ENCODE measurements at regions not wholly inside any gene's neighbourhood (a gene's known extent, or its start where the extent isn't known, plus 50 kb on each side); places are given as distances from the start of the nearest gene placed in this dataset.

- no peak overlapping the region for H3K4me3 Mint-ChIP-seq (ENCODE audit: unreplicated experiment)
Observed at GRCh38 chr3:59659755-59660154, 609.9 kb upstream of the CFAP20DC start.

GRCh38 chr3:59658866-59659265 lies 609.0 kb upstream of the CFAP20DC start:
- DNase-seq (ENCODE audit: extremely low spot score, unreplicated experiment) = no peak
- no peaks in the 10 kb centered on the region for H3K4me1 Mint-ChIP-seq (ENCODE audit: unreplicated experiment)
- peaks cover 6% of the 10 kb centered on the region for H3K9me3 Mint-ChIP-seq (ENCODE audit: unreplicated experiment)
- no peak for TF ChIP-seq CTCF (IDR thresholded peaks at IDR 0.05)
- no peaks in the 10 kb centered on the region for H3K27me3 Mint-ChIP-seq (ENCODE audit: unreplicated experiment)
- no peak overlapping the region for H3K4me3 Mint-ChIP-seq (ENCODE audit: unreplicated experiment)
- no peaks in the 10 kb centered on the region for H3K36me3 Mint-ChIP-seq (ENCODE audit: unreplicated experiment)
- no peak overlapping the region for H3K27ac Mint-ChIP-seq (ENCODE audit: unreplicated experiment)

More at GRCh38 chr3:59659755-59660154, 609.9 kb upstream of the CFAP20DC start:
- Mint-ChIP-seq H3K4me1 (ENCODE audit: unreplicated experiment) (peaks cover 3% of the 10 kb centered on the region), H3K27me3 (ENCODE audit: unreplicated experiment) (no peaks in the 10 kb centered on the region), H3K27ac (ENCODE audit: unreplicated experiment) (no peak overlapping the region), H3K36me3 (ENCODE audit: unreplicated experiment) (no peaks in the 10 kb centered on the region), H3K9me3 (ENCODE audit: unreplicated experiment) (peaks cover 6% of the 10 kb centered on the region)
- TF ChIP-seq CTCF (IDR thresholded peaks at IDR 0.05) = no peak
- no peak for DNase-seq (ENCODE audit: extremely low spot score, unreplicated experiment)

- DNase-seq (ENCODE audit: extremely low spot score, unreplicated experiment) = peak; percentile 38
- Mint-ChIP-seq H3K4me3 (ENCODE audit: unreplicated experiment) (no peak overlapping the region), H3K27me3 (ENCODE audit: unreplicated experiment) (no peaks in the 10 kb centered on the region), H3K27ac (ENCODE audit: unreplicated experiment) (no peak overlapping the region), H3K36me3 (ENCODE audit: unreplicated experiment) (no peaks in the 10 kb centered on the region), H3K9me3 (ENCODE audit: unreplicated experiment) (peaks cover 6% of the 10 kb centered on the region), H3K4me1 (ENCODE audit: unreplicated experiment) (no peaks in the 10 kb centered on the region)
- TF ChIP-seq CTCF (IDR thresholded peaks at IDR 0.05) = no peak
Observed at GRCh38 chr3:59658274-59658673, 608.4 kb upstream of the CFAP20DC start.

GRCh38 chr3:59655418-59656015 lies 605.7 kb upstream of the CFAP20DC start:
- H3K9me3 Mint-ChIP-seq (ENCODE audit: unreplicated experiment) = peaks cover 18% of the 10 kb centered on the region
- H3K36me3 Mint-ChIP-seq (ENCODE audit: unreplicated experiment) = no peaks in the 10 kb centered on the region
- no peak for TF ChIP-seq CTCF (IDR thresholded peaks at IDR 0.05)
- H3K4me1 Mint-ChIP-seq (ENCODE audit: unreplicated experiment) = no peaks in the 10 kb centered on the region
- peak; percentile 8 for DNase-seq (ENCODE audit: extremely low spot score, unreplicated experiment)
- H3K4me3 Mint-ChIP-seq (ENCODE audit: unreplicated experiment) = no peak overlapping the region
- no peak overlapping the region for H3K27ac Mint-ChIP-seq (ENCODE audit: unreplicated experiment)
- H3K27me3 Mint-ChIP-seq (ENCODE audit: unreplicated experiment) = no peaks in the 10 kb centered on the region

GRCh38 chr3:59654480-59655417 lies 604.9 kb upstream of the CFAP20DC start:
- DNase-seq (ENCODE audit: extremely low spot score, unreplicated experiment) = peak; percentile 53
- Mint-ChIP-seq H3K27me3 (ENCODE audit: unreplicated experiment) (no peaks in the 10 kb centered on the region), H3K27ac (ENCODE audit: unreplicated experiment) (no peak overlapping the region), H3K4me3 (ENCODE audit: unreplicated experiment) (no peak overlapping the region), H3K4me1 (ENCODE audit: unreplicated experiment) (no peaks in the 10 kb centered on the region), H3K36me3 (ENCODE audit: unreplicated experiment) (no peaks in the 10 kb centered on the region), H3K9me3 (ENCODE audit: unreplicated experiment) (peaks cover 25% of the 10 kb centered on the region)
- TF ChIP-seq CTCF (IDR thresholded peaks at IDR 0.05) = no peak

Measured in osteocyte (in vitro differentiated cells).